HL-60 (cell line): ENCODE measurements at regions not wholly inside any gene's neighbourhood (a gene's known extent, or its start where the extent isn't known, plus 50 kb on each side); places are given as distances from the start of the nearest gene placed in this dataset.

Experiments
- DNase-seq, 2 experiments: peaks; one replicate each; pipeline ENCODE4 v3.0.0-alpha.2; 2010 to 2020; ENCODE audit warnings: low read depth in 1 of 2, low spot score in 1 of 2
- H3K27ac ChIP-seq: fragments of 250-450 bp; sonication (Bioruptor Pico); replicated peaks from 2 replicates; pipeline ENCODE4 v1.5.1; 2020; ENCODE audit warnings: mild to moderate bottlenecking, moderate library complexity
- H3K27me3 ChIP-seq: fragments of 250-450 bp; sonication (Bioruptor Pico); 2 replicates; pipeline ENCODE4 v1.5.1; 2021; ENCODE audit warnings: mild to moderate bottlenecking, moderate library complexity; ENCODE audit not compliant: insufficient read depth, poor library complexity, severe bottlenecking
- H3K4me3 ChIP-seq: replicated peaks from 2 replicates; pipeline ENCODE4 v1.5.1; 2011; ENCODE audit warnings: mild to moderate bottlenecking, control low read depth, low read length; ENCODE audit not compliant: insufficient read depth
- CTCF ChIP-seq: IDR thresholded peaks from one replicate; pipeline ENCODE4 v1.5.1; 2011; ENCODE audit warnings: low read length, control low read depth, inconsistent platforms; ENCODE audit not compliant: insufficient read depth
- GABPA ChIP-seq: IDR thresholded peaks from 2 replicates; pipeline ENCODE4 v1.6.1; 2012; ENCODE audit warnings: low read depth
- POLR2AphosphoS5 ChIP-seq: IDR thresholded peaks from 2 replicates; pipeline ENCODE4 v1.6.1; 2012; ENCODE audit warnings: low read depth
- REST ChIP-seq: IDR thresholded peaks from 2 replicates; pipeline ENCODE4 v1.6.1; 2012; ENCODE audit warnings: low read depth; ENCODE audit not compliant: insufficient replicate concordance
- SPI1 ChIP-seq: IDR thresholded peaks from 2 replicates; pipeline ENCODE4 v1.6.1; 2012; ENCODE audit warnings: low read depth, mild to moderate bottlenecking, borderline replicate concordance

DNA sequence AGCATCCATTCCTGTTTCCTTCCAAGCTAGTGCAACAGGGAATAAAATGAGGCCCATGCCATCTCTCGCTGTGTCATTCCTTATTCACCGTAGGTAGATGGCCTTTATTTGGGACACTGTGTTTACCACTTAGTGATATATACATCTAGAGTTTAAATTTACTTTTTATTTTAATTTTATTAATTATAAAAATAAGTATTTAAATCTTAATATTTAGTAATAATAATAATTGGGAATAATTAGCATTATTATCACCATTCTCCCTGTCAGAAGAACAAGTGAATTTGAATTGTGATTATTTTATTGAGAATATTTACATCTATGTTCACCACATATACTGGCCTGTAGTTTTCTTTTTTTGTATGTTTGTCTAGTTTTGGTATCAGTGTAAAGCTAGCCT is 692.9 kb upstream of the KIF2B start:
- Histone ChIP-seq H3K27ac (no peak overlapping the region), H3K27me3 (no peaks in the 10 kb centered on the region), H3K4me3 (no peak overlapping the region)
- DNase-seq, result no peak
- TF ChIP-seq REST, result no peak
- no peak for TF ChIP-seq SPI1
- TF ChIP-seq CTCF, result no peak
- no peak for TF ChIP-seq POLR2AphosphoS5
- TF ChIP-seq GABPA, result no peak

DNA sequence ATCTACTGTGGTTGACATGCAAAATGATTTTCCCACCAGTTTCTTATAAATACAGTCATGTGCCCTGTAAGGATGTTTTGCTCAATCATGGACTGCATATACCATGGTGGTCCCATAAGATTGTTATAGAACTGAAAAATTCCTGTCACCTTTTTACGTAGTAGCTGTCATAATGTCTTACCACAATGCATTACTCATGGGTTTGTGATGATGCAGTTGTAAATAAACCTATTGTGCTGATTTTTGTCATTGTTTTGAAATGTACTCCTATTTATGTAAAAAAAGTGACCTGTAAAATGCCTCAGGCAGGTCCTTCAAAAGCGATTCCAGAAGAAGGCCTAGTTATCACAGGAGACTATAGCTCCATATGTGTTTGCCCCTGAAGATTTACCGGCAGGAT is 695.4 kb upstream of the KIF2B start:
- DNase-seq, result no peak
- H3K27me3 ChIP-seq, result no peaks in the 10 kb centered on the region
- TF ChIP-seq SPI1 (no peak), POLR2AphosphoS5 (no peak), CTCF (no peak), GABPA (no peak), REST (no peak)
- H3K4me3 ChIP-seq, result no peak overlapping the region
- H3K27ac ChIP-seq, result no peak overlapping the region

DNA sequence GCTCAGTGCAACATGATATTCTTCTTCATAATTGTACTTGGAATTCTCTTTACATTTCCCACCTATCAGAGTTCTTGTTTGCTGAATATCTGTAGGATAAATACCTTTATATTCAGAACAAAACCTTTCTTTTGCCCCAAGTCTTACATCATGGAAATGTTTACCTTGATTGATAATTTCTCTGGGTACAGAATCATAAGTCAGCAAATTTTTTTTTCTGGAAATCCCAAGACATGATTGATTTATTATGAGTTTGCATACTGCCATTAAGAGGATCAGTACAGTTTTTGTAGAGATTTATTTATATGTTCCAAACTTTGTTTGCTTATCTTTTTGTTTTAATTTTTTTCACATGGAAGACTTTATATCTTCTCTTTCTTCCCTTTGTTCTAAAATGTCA is 699.8 kb upstream of the KIF2B start:
- DNase-seq, result no peak
- Histone ChIP-seq H3K4me3 (no peak overlapping the region), H3K27me3 (no peaks in the 10 kb centered on the region), H3K27ac (no peak overlapping the region)
- TF ChIP-seq POLR2AphosphoS5 (no peak), GABPA (no peak), REST (no peak), SPI1 (no peak), CTCF (no peak)
